Cardiac muscle cell (in vitro differentiated cells and primary cell): ENCODE measurements at regions not wholly inside any gene's neighbourhood (a gene's known extent, or its start where the extent isn't known, plus 50 kb on each side); places are given as distances from the start of the nearest gene placed in this dataset.

ENCODE experiments used
- DNase-seq, 2 donors: peaks; one replicate each; pipeline versions ENCODE4 v3.0.0 to v3.0.0-alpha.2; 2010 to 2017; ENCODE audit warnings: low read depth in 1 of 2, low spot score in 1 of 2
- H3K27ac ChIP-seq: fragments of 200-600 bp; sonication (generic); 2 replicates; pipeline ENCODE4 v1.5.1; 2016
- H3K27me3 ChIP-seq: fragments of 200-600 bp; sonication (generic); 2 replicates; pipeline ENCODE4 v1.6.0; 2016; ENCODE audit warnings: control low read depth
- H3K36me3 ChIP-seq: fragments of 200-600 bp; sonication (generic); 2 replicates; pipeline ENCODE4 v1.5.1; 2016; ENCODE audit warnings: control low read depth
- H3K4me1 ChIP-seq: fragments of 200-600 bp; sonication (generic); 2 replicates; pipeline ENCODE4 v1.8.1; 2017; ENCODE audit warnings: low read depth, mild to moderate bottlenecking, mixed run types
- H3K4me3 ChIP-seq: fragments of 200-600 bp; sonication (generic); 2 replicates; pipeline ENCODE4 v1.5.1; 2016; ENCODE audit warnings: mild to moderate bottlenecking
- H3K9me3 ChIP-seq: fragments of 200-600 bp; sonication (generic); 2 replicates; pipeline ENCODE4 v1.5.1; 2017; ENCODE audit warnings: low read depth, mild to moderate bottlenecking, control low read depth
- TF ChIP-seq, protein P1 (sequence below): IDR thresholded peaks from 2 replicates; pipeline ENCODE4 v1.5.1; 2012; ENCODE audit warnings: low read depth, mild to moderate bottlenecking, low read length

- TF ChIP-seq, protein P1, sequence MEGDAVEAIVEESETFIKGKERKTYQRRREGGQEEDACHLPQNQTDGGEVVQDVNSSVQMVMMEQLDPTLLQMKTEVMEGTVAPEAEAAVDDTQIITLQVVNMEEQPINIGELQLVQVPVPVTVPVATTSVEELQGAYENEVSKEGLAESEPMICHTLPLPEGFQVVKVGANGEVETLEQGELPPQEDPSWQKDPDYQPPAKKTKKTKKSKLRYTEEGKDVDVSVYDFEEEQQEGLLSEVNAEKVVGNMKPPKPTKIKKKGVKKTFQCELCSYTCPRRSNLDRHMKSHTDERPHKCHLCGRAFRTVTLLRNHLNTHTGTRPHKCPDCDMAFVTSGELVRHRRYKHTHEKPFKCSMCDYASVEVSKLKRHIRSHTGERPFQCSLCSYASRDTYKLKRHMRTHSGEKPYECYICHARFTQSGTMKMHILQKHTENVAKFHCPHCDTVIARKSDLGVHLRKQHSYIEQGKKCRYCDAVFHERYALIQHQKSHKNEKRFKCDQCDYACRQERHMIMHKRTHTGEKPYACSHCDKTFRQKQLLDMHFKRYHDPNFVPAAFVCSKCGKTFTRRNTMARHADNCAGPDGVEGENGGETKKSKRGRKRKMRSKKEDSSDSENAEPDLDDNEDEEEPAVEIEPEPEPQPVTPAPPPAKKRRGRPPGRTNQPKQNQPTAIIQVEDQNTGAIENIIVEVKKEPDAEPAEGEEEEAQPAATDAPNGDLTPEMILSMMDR = no peak
- no peaks in the 10 kb centered on the region for H3K27me3 ChIP-seq
- no peak overlapping the region for H3K4me3 ChIP-seq
Measured at GRCh38 chr7:65233409-65234034, 140.1 kb upstream of the ZNF92 start.

GRCh38 chr7:65230231-65230630 is 143.4 kb upstream of the ZNF92 start:
- no peaks in the 10 kb centered on the region for H3K27me3 ChIP-seq
- DNase-seq = no peak
- H3K4me1 ChIP-seq = no peaks in the 10 kb centered on the region
- H3K4me3 ChIP-seq = no peak overlapping the region
- H3K27ac ChIP-seq = no peak overlapping the region
- H3K36me3 ChIP-seq = no peaks in the 10 kb centered on the region
- TF ChIP-seq, protein P1 = no peak
- H3K9me3 ChIP-seq = no peaks in the 10 kb centered on the region

More at GRCh38 chr7:65233409-65234034, 140.1 kb upstream of the ZNF92 start:
- Histone ChIP-seq H3K9me3 (no peaks in the 10 kb centered on the region), H3K4me1 (no peaks in the 10 kb centered on the region), H3K36me3 (no peaks in the 10 kb centered on the region), H3K27ac (no peak overlapping the region)
- DNase-seq = no peak

- Histone ChIP-seq H3K36me3 (no peaks in the 10 kb centered on the region), H3K4me3 (no peak overlapping the region), H3K9me3 (no peaks in the 10 kb centered on the region), H3K27ac (no peak overlapping the region), H3K4me1 (no peaks in the 10 kb centered on the region), H3K27me3 (no peaks in the 10 kb centered on the region)
- DNase-seq = no peak
- TF ChIP-seq, protein P1 = no peak
Measured at GRCh38 chr7:65225422-65226006, 148.1 kb upstream of the ZNF92 start.

DNA sequence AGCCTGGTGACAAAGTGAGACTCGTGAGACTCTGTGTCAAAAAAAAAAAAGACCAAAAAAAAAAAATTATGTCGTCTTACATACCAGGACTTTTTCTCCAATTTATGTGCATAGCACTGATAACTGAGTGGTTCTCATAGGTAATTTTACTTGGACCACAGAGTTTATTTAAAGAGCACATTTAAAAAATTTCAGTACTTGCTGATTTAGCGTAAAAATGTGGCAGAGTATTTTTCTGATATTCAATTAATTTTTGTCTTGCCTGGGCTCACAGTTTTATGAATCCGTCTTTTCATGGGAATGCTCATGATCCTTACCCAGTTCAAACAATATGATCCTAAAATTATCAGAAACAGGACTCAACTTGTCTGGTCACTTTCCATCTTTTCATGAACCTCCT is 151.0 kb upstream of the ZNF92 start:
- DNase-seq = no peak
- Histone ChIP-seq H3K27ac (no peak overlapping the region), H3K9me3 (no peaks in the 10 kb centered on the region), H3K36me3 (no peaks in the 10 kb centered on the region), H3K4me3 (no peak overlapping the region), H3K27me3 (no peaks in the 10 kb centered on the region), H3K4me1 (no peaks in the 10 kb centered on the region)
- TF ChIP-seq, protein P1 = no peak

- Histone ChIP-seq H3K4me1 (no peaks in the 10 kb centered on the region), H3K4me3 (no peak overlapping the region), H3K9me3 (no peaks in the 10 kb centered on the region), H3K27ac (no peak overlapping the region), H3K27me3 (no peaks in the 10 kb centered on the region), H3K36me3 (no peaks in the 10 kb centered on the region)
- TF ChIP-seq, protein P1 = no peak
- no peak for DNase-seq
Measured at GRCh38 chr7:65221683-65222082, 152.0 kb upstream of the ZNF92 start.
